Activated CD4-positive, alpha-beta T cell treated with anti-CD3 and anti-CD28 coated beads, Interleukin-10, Interleukin-2, amounts not matched to agents 100 ng/mL and 50 ng/mL, durations not matched to agents 16 hours and 8 hours (primary cell): ENCODE measurements at regions not wholly inside any gene's neighbourhood (a gene's known extent, or its start where the extent isn't known, plus 50 kb on each side); places are given as distances from the start of the nearest gene placed in this dataset.
"Not testable (repeated sequence)": the region's sequence is repeated elsewhere in the genome, so short reads cannot be mapped to it uniquely, and the experiment has no call there.

Source experiments
- DNase-seq: peaks from one replicate; pipeline ENCODE4 v3.0.0-alpha.2; 2020

- no peak for DNase-seq
These were observed 408.2 kb upstream of the CBLB start for GRCh38 chr3:106276755-106277612.

GRCh38 chr3:106277731-106278130, 408.9 kb upstream of the CBLB start:
- no peak for DNase-seq

GRCh38 chr3:106281221-106281620, 412.4 kb upstream of the CBLB start:
- DNase-seq: no peak

GRCh38 chr3:106282943-106283342, 414.1 kb upstream of the CBLB start:
- DNase-seq: no peak

GRCh38 chr3:106288781-106289180, 420.0 kb upstream of the CBLB start:
- no peak for DNase-seq

GRCh38 chr3:106290304-106290997, 421.6 kb upstream of the CBLB start:
- no peak for DNase-seq

- no peak for DNase-seq
These were observed 424.3 kb upstream of the CBLB start for GRCh38 chr3:106293161-106293560.

GRCh38 chr3:106294121-106294520, 425.3 kb upstream of the CBLB start:
- no peak for DNase-seq

GRCh38 chr3:106296062-106296461, 427.2 kb upstream of the CBLB start:
- no peak for DNase-seq

GRCh38 chr3:106299300-106300098, 430.7 kb upstream of the CBLB start:
- DNase-seq: peak; percentile 70

- DNase-seq: peak; percentile 88
These were observed 433.8 kb upstream of the CBLB start for GRCh38 chr3:106302451-106303221.

GRCh38 chr3:106303766-106304165, 435.0 kb upstream of the CBLB start:
- no peak for DNase-seq

GRCh38 chr3:106305127-106305526, 436.3 kb upstream of the CBLB start:
- DNase-seq: no peak

- no peak for DNase-seq
These were observed 437.1 kb upstream of the CBLB start for GRCh38 chr3:106305882-106306435.

GRCh38 chr3:106309274-106309673, 440.5 kb upstream of the CBLB start:
- no peak for DNase-seq

- not testable (repeated sequence) for DNase-seq
These were observed 441.0 kb upstream of the CBLB start for GRCh38 chr3:106309798-106310197.

GRCh38 chr3:106317141-106318055, 448.6 kb upstream of the CBLB start:
- no peak for DNase-seq

GRCh38 chr3:106321438-106321837, 452.6 kb upstream of the CBLB start:
- not testable (repeated sequence) for DNase-seq

- no peak for DNase-seq
These were observed 454.8 kb upstream of the CBLB start for GRCh38 chr3:106323586-106323985.

- DNase-seq: no peak
These were observed 458.3 kb upstream of the CBLB start for GRCh38 chr3:106326941-106327695.

GRCh38 chr3:106327696-106328025, 458.8 kb upstream of the CBLB start:
- no peak for DNase-seq
